DMS79 (cell line): ENCODE measurements at regions not wholly inside any gene's neighbourhood (a gene's known extent, or its start where the extent isn't known, plus 50 kb on each side); places are given as distances from the start of the nearest gene placed in this dataset.
"Not testable (repeated sequence)": the region's sequence is repeated elsewhere in the genome, so short reads cannot be mapped to it uniquely, and the experiment has no call there.

Source experiments
- DNase-seq: peaks from one replicate; lab custom pipeline; 2025; lab: John Stamatoyannopoulos, UW

DNA sequence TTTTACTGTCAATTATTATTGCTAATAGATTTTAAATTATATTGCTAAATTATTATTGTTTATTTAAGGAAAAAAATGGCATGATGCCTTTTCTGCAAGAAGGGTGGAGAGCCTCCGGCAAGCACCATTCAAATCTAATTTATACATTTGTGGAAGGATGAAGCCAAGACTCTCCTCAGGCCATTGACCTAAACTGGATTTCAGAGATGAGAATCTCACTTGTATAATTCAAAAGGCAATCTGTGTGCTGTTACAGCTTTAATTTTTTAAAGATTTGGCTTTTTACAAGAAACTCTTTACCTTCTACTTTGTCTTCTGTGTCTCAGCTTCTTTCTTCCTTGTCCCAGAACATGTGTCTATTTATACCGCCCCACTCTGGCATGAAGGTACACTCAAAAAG lies 722.5 kb downstream of the ETS1 start:
- DNase-seq = no peak

DNA sequence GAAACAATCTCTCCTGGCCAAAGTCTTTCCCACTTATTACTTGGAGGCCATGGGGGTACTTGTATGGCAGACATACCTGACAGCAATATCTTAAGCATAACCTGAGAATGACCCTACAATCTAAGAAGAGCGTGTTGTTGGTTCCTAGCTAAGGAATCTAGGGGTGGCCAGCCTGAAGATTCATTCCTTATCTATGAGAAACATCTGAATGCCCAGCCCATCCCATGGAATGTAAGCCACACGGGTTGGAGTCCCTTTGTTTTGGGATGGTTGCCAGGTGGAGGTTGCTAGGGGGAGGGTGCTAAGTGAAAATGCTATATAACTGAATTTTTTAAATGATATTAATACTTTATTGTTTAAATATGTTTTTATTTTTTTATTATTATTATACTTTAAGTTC lies 725.0 kb downstream of the ETS1 start:
- DNase-seq = no peak

DNA sequence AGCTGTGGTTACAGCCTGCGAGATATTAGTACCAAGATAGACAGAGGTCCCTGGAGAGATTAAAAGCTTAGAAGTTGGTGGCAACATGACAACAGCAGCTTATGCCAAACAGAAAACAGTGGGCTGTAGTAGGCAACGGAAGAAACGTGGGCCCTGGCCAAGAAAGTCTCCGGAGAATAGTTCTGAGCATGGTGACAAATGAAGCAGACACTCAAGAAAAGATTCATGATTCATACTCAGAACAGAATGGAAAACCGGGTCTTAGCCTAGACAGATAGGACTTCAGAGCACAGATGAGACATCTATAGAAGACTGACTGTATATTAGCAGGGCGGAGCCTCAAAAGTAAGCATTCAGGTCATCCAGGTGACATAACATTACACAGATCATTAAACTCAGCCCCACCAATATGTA lies 727.4 kb downstream of the ETS1 start:
- no peak for DNase-seq

DNA sequence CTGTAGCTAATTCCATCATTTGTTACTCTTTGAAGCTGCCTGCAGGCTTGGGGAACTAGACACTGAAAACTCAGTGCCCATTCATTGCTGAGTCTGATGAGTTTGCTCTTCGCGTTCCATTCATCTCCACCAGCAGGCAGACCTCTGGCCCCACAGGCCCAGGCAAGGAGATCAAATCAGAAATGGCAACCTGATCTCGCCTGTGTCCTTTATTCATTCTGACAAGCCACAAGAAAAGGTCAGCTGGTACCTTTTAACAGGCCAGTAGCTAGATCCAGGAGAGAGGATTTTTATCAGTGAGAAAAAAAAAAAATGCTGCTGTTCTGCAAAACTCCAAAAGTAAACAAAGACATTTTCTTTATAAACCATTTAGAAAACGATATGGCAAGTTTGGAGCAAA lies 742.5 kb downstream of the ETS1 start:
- DNase-seq = no peak

DNA sequence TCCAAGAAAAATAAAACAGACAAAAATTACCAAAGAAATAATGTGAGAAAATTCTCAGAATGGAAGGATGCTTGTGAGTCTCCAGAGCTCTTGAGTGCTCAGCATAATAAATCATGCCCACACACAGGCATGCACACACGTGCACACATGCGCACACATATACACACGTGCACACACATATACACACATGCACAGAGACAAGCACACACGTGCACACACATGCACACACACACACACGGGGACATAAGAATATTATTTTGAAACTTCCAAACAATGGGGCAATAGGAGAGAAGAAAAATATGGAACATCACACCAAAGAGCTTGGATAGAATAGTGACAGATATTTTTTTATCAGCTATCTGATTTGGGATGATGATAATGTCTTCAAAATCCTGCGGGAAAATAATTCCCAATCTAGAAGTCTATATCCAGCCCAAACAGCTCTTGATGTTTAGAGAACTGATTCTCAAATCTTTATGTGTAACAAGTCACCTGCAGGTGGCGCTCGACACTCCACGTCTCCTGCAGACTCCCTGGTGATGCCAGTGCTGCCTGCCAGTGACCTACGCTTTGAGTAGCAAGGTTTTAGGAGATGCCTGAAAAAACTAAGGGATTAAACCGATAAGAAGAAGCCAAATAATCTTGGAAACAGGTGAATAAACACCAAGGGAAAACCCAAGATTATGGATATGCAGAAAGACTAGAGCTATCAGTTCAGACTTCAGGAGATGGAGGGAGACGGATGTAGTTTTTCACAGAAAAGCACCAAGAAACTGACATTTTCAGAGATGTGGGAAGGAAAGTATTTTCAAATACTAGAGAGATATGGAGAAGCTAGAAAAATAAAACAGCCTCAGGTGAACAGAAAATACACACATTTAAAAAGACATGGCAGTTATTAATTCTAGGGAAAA lies 743.6 kb downstream of the ETS1 start:
- DNase-seq = no peak

DNA sequence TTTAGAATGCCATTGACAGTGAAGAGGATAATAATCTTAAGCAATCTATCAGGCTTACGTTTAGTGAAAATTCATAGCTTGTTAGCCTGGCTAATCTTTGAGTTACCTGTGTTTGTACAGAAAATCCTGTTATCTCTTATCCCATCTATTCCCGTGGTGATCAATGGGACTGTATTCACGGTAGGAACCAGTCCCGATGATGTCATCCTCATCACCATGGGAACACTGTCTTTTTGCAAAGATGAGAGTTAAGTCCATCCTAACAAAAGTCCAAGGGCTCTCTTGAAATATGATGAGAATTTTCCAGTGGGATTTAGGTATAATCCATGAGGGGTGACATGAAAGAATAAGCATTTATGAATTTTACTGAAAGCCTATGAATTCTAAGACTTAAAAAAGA lies 762.2 kb downstream of the ETS1 start:
- no peak for DNase-seq

DNA sequence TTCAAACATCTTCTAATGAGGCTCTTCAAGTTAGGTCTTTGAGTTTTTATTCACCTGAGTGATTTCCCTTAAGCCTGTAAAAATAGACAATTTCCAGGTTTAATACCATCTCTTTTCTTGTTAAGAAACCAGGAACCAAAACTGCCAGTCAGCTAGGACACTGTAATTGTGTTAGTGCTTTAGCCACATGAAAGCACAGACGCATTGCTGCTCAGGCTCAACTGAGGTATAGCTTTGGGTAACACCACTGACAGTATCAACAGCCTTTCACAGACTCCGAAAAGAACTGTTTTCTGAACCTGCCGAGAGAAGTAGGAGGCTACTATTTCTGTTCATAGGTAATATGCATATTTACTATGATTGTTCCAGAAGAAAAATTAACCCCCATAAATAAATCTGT lies 768.7 kb downstream of the ETS1 start:
- no peak for DNase-seq

DNA sequence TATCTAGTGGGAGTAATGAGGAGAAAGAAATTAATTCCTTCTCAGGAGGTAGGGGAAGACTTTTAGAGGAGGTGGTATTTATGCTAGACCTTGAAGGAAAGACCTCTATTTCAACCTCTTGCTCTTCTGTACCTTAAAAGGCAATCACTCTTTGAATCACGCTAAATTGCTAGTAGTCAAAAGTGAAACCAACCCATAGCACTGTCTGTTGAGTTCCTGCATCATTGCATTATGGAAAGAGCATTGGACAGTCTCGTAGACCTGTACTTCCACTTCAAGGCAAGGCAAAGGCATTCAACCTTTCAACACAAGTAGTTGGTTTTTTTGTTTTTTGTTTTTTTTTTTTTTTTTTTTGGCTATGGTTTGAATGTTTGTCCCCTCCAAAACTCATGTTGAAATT lies 770.4 kb downstream of the ETS1 start:
- no peak for DNase-seq

DNA sequence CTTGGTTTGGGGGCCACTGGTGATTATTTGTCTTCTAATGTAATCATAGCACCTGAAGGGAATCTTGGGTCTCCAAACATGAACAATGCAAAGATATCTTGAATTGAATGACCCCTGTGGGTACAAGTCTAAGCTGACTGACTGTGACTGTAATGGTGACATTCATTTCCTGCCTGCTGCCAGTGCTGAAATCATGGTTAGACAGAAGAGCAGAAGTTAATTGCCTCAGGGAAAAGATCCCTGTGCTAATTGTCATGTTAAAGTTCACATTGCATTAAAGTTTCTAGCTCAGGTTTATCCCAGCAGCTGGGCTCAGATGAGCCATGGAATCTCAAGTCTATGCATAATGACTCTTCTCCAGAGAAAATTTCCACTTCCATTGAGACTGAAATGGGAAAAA lies 772.0 kb downstream of the ETS1 start:
- DNase-seq = no peak

DNA sequence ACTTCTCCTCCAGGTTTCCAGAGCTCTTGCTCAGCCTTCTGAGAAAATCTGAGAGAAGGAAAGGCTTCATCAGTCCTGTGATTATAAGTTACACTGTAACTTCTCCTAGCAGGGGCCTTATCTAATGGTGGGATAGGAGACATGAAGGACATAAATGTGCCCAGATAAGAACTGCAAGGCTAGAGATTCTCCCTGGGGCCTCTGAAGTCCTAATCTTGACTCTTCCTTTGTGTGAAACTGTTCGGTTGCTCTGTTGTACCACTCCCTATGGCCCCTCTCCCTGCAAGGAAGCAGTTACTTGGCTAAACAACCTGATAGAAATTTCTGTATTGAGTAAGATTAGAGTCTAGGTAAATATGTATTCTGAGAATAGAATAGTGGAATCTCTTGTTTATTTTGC lies 780.9 kb downstream of the ETS1 start:
- DNase-seq = no peak

DNA sequence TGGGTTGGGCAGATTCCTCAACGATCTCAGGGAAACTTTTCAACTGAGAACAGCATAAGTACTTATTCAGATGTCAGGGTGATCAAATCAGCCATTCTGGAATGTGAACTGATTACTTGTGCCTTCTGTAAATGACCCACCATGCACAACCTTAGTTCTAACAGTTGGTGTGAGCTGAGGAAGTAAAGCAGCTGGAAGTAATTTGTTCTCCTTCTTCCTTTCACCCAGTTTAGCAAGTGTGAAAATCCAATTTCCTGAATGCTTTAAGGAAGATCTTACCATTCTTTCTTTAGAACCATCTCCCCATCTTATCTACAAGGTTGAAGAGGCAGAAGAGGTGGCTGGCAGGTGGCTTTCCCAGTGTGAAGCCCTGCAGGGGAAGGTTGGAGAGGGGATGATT lies 781.6 kb downstream of the ETS1 start:
- no peak for DNase-seq

DNA sequence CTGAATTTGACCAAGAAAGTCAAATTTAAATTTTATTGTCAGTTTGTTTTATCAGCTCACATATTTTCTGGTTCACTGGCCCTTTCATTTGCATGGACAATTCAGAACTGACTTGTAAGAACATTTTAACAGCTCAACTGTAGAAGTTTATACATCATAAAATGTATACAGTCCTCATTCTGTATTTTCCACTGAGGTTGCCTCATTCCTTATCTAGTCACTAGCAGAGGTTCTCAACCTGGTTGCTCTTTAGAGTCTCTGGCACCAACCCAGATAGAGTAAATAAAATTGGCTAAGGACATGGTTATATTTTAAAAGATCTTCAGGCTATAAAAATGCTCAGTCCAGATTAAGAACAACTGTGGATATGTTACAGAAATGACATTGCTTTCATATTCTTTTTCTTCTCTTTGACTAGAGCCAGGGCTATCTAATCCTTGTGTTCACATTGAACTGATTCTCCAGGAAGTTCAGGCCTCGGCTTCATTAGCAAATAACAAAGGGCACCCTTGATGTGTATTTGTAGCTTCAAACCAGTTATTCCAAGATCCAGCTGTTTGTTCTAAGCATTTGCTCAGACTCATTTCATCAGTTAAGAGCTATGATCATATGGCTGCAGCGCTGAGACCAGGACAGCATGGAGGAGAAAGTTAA lies 782.5 kb downstream of the ETS1 start:
- no peak for DNase-seq

DNA sequence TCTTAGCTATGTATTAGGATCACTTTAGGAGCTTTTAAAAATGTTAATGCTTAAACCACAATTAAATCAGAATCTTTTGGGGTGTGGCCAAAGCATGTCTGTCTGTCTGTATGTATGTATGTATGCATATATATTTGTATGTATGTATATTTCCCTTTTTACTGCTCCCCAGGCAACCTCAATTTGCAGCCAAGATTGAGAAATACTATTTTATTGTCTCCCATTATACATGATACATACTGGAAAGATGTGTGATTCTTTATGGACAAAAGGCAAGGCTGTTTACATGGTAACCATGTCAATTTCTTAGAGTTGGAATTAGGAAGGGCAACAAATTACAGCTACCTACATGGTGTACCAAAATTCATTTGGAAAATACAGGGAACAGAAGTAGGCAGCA lies 783.6 kb downstream of the ETS1 start:
- no peak for DNase-seq

DNA sequence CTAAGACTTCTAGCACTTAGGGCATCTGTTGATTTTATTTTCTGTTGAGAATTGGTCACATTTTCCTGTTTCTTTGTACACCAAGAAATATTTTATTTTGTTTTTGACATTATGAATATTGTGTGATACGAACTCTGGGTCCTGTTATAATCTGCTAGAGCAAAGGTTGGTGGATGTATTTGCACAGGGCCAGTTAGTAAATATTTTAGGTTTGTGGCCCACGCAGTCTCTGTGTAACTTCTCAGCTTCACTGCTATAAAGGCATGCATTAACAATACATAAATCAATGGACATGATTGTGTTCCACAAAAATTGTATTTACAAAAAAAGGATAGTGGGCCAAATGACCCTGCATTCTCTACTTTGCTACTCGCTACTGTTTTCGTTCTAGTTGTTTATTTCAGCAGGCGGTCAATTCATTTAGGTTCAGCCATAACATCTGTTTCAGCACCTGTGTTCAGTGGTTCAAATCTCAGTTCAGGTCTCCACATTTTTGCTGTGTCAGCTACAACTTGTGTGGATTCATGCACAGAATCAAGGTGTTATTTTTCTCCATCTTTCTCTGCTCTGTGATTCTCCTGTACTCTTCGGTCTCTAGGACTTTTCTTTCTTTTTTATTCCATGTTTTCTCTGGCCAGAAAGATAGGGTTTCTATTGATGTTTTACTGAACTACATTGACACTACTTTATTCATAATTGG lies 786.2 kb downstream of the ETS1 start:
- DNase-seq = no peak

DNA sequence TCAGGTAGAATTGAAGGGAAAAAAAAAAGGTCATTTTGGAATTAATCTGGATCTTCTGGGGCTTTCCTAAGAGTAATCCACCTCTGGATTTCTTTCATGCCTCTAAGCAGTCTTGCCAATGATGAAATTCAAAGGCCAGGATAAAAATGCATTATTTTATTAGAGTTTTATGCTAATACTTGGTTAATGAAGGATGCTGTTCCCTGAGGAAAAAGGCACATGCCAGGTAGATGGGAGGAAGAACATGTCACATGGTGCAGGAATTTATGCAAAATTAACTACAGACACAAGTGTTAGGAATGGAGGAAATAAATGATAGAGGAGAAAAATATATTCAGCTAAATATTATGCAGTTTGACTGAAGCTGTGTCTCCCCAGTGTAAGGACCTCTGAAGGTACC lies 792.0 kb downstream of the ETS1 start:
- DNase-seq = no peak

DNA sequence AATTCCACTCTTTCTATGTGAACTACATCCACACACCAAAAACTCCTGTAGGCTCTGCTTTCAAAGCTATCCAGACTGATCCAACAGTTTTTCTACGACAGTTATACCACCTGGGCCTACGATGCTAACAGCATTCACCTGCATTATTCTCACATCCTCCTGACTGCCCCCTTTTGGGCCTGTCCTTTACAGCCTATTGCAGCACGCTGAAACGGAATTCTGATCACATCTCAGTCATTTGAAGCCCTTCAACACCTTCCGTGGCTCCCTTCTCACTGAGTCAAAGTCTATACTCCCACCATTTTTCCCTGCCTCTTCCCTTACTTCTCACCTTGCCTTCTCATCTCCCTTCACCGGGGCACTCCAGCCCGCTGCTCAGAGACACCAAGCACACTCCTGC lies 791.3 kb upstream of the KIRREL3 start:
- no peak for DNase-seq

DNA sequence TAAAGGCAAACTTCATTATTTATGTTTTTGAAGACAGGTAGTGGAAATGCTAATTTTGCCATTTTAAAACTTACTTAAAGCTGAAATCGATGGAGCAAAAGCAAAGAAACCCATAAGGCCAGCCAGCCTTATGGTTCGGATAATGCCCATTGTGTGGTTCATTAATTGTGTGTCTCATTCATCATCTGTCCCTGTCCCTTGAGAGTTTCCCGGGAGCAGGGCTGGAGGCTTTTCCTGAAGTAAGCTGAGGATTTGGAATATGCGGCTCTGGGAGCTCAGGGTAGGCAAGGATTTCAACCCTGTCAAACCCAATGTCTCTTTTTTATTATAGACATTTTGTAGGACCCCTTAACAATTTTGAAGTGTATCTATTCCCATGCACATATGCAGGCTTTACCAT lies 790.0 kb upstream of the KIRREL3 start:
- no peak for DNase-seq

DNA sequence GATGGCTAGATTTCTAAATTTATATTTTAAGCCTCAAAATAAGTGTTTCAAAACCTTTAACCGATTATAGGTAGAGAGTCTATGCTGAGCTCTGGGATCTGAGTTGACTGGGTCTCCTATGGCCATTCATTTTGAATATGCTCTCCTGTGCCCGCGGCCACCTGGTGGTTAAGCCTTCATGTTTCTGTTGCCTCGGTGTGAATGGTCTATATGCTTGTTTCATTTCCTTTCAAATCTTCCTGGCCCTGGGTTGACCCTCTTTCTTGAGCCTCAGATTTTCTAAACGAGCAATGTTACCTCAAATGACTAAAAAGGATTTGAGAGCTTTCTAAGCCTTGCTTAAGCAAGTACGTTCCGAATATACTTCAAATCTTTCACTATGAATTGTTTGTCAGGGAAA lies 789.4 kb upstream of the KIRREL3 start:
- DNase-seq = no peak

DNA sequence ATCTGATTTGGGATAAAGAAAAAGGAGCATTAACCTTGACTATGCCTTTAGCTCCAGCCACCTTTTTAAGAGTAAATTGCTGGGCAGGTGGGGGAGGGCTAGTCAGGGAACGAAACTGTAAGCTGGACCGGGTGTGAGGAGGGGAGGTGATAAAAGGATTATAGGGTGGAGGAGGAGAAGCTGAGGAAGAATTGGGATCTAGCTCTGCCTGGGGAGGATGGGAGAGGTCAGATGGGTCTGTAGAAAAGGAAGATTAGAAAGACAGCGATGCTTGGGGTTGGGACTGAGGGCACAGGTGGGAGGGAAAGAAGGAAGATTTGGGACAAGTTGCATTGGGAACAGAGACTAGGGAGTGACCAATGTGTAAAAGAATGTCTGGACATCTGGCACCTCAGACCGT lies 772.4 kb upstream of the KIRREL3 start:
- DNase-seq = not testable (repeated sequence)

DNA sequence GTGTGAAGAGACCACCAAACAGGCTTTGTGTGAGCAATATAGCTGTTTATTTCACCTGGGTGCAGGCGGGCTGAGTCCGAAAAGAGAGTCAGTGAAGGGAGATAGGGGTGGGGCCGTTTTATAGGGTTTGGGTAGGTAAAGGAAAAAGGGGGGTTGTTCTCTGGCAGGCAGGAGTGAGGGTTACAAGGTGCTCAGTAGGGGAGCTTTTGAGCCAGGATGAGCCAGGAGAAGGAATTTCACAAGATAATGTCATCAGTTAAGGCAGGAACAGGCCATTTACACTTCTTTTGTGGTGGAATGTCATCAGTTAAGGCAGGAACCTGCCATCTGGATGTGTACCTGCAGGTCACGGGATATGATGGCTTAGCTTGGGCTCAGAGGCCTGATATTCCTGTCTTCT lies 768.4 kb upstream of the KIRREL3 start:
- not testable (repeated sequence) for DNase-seq

DNA sequence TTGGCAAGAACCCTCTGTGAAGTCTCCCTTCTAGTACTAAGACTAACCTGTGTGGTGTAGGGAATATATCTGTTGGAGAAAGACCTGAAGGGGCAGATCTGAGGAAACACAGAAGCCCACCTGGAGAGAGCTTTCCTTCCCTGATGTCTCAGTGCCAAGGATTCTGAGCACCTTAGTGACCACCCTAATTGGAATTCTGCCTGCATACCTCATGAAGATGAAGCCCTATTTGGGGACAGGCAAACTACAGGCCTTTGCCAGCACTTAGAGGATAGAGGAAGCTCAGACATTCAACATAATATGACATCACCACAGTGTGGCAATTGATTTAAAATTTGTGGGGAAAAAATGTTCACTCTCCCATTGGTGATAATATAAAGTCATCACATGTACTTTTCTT lies 766.2 kb upstream of the KIRREL3 start:
- DNase-seq = no peak

DNA sequence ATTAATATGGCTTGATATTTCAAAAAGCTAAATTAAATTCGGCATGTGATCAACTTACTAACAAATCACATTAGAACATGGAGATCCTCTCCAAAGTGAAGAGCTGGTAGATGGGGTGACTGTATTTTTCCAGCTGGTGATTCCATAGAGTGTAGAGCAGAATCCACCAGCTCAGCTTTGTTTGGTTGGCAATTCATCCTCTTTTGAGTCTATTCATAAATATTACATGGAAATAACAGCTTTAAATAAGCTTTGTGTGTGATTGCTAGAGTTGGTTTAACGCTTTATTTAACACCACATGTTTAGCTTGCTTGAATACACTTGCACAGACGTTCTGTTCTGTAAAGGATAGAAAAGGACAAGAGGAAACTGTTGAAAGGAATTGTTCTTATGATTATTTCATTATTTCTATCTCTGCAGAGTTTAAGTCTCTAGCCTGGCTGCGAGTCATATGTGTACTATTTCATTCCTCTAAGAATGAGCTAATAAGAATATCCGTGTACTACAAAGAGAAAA lies 738.3 kb upstream of the KIRREL3 start:
- DNase-seq = no peak

DNA sequence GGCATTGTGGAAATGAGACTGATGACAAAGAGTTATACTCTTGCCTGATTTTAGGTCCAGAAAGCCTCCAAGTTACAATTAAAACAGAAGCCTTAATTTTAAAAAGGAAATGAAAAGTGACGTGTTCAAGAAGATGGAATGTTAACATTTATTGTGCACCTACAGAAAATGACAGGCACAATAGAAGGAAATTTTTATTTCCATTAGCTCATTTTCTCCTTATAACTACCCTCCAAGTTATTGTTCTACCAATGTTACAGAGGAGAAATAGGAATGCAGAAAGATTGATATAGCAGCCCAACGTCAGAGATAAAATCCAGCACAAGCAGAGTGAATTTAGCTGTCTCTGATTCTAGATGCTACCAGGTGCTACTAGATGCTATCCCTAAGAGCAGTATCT lies 736.9 kb upstream of the KIRREL3 start:
- no peak for DNase-seq
